Gastrocnemius medialis (tissue), 4 donors: ENCODE measurements at regions not wholly inside any gene's neighbourhood (a gene's known extent, or its start where the extent isn't known, plus 50 kb on each side); places are given as distances from the start of the nearest gene placed in this dataset.

ENCODE experiments used
- POLR2A ChIP-seq, 2 donors: fragments of 450-650 bp; IDR thresholded peaks; one replicate each; pipeline ENCODE4 v1.6.1; 2017; ENCODE audit warnings: antibody characterized with exemption in 2 of 2, mild to moderate bottlenecking in 2 of 2, moderate library complexity in 2 of 2
- TF ChIP-seq, protein P1 (sequence below), 5 experiments: fragments of 450-650 bp in 3 of 5; fragments of 200-600 bp in 2 of 5; sonication (generic) in 2 of 5; IDR thresholded peaks in 4 of 5; conservative IDR thresholded peaks in 1 of 5; 1 replicate in 4 of 5; 2 replicates in 1 of 5; pipeline ENCODE4 v1.5.1; 2016 to 2019; ENCODE audit warnings: antibody characterized with exemption in 5 of 5, mild to moderate bottlenecking in 3 of 5, moderate library complexity in 3 of 5

DNA sequence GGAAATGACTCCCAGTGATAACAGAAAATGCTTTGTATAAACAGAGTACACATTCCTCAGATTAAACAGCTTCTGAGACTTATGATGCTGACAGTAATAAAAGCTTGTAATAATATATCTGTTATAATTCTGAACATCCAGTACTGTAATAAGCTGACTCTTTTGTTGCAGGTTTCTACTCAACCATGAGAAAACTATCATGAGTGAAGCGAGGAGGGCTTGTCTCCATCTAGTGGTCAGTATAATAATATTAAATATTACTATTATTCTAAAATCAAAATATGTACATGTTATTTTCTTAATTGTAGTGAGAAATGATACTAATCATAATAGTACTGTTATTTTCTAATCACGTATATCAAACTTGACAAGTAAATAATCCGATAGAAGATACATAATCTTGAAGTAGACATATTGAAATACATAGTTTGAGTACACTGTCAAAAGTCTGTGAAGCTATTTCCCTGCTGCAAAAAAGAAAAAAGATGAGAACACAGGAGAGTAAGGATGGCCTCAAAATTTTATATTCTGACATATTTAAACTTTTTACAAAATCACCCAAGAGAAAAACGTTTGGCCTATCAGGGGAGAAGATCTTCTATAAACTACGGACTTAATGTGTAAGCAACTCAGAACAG, 183.1 kb downstream of the MOXD1 start:
- TF ChIP-seq POLR2A (IDR thresholded peaks at IDR 0.05): no peak
- TF ChIP-seq, protein P1, sequence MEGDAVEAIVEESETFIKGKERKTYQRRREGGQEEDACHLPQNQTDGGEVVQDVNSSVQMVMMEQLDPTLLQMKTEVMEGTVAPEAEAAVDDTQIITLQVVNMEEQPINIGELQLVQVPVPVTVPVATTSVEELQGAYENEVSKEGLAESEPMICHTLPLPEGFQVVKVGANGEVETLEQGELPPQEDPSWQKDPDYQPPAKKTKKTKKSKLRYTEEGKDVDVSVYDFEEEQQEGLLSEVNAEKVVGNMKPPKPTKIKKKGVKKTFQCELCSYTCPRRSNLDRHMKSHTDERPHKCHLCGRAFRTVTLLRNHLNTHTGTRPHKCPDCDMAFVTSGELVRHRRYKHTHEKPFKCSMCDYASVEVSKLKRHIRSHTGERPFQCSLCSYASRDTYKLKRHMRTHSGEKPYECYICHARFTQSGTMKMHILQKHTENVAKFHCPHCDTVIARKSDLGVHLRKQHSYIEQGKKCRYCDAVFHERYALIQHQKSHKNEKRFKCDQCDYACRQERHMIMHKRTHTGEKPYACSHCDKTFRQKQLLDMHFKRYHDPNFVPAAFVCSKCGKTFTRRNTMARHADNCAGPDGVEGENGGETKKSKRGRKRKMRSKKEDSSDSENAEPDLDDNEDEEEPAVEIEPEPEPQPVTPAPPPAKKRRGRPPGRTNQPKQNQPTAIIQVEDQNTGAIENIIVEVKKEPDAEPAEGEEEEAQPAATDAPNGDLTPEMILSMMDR (IDR thresholded peaks at IDR 0.05 in 4 of 5, conservative IDR thresholded peaks at IDR 0.05 in 1 of 5): peak in 4 of 5 experiments; percentile 31 to 49 (median 41)
